ENCODE measurements at regions not wholly inside any gene's neighbourhood (a gene's known extent, or its start where the extent isn't known, plus 50 kb on each side); places are given as distances from the start of the nearest gene placed in this dataset.
A peak's percentile ranks its signal among the peaks of the same experiment; 100 is the strongest.

GRCh38 chr6:40918040-40918651 is 120.9 kb downstream of the UNC5CL start (continued):
- TF ChIP-seq ILF3 (IDR thresholded peaks at IDR 0.05; ENCODE audit: borderline replicate concordance) = no peak
- no peak for TF ChIP-seq PHTF2 (CRISPR knock-in tag; IDR thresholded peaks at IDR 0.05)
- no peak for TF ChIP-seq ILK (tag; IDR thresholded peaks at IDR 0.05; ENCODE audit: borderline replicate concordance, low read depth)
- no peak for TF ChIP-seq SPI1 (IDR thresholded peaks at IDR 0.05; ENCODE audit: borderline replicate concordance, low read depth, low read length)
- TF ChIP-seq NFE2 (IDR thresholded peaks at IDR 0.05; ENCODE audit: low read depth) = no peak
- no peak for TF ChIP-seq MED1 (CRISPR knock-in tag; IDR thresholded peaks at IDR 0.05; ENCODE audit: borderline replicate concordance)

- no TSS peak for BruUV-seq (replicated peaks)
- Histone ChIP-seq H3K4me3 (no peak overlapping the region), H2AFZ (ENCODE audit: low read depth, low read length) (no peak overlapping the region), H3K27ac (ENCODE audit: extremely low read depth, low read depth, low read length) (no peak overlapping the region), H3K9ac (ENCODE audit: insufficient read depth in 1 of 2, low read depth in 2 of 2, low read length in 2 of 2) (no peak overlapping the region), H3K79me2 (ENCODE audit: control insufficient read depth, insufficient read depth, low read length) (no peaks in the 10 kb centered on the region), H3K4me2 (ENCODE audit: insufficient read depth, low read length) (no peak overlapping the region), H3K4me1 (replicated peaks in 1 of 2; ENCODE audit: control insufficient read depth in 2 of 2, insufficient read depth in 2 of 2, low read length in 2 of 2) (no peaks in the 10 kb centered on the region), H3K9me3 (replicated peaks; ENCODE audit: control insufficient read depth, insufficient read depth, low read depth, low read length) (no peaks in the 10 kb centered on the region), H3K9me1 (ENCODE audit: control insufficient read depth, insufficient read depth, low read length) (no peaks in the 10 kb centered on the region), H3K36me3 (ENCODE audit: control insufficient read depth, insufficient read depth, low read length) (no peaks in the 10 kb centered on the region), H3K27me3 (ENCODE audit: control insufficient read depth in 2 of 2, insufficient read depth in 2 of 2, low read length in 2 of 2) (peaks cover 3 to 23% of the 10 kb centered on the region in 2 experiments; a peak in 3 of 5 replicates), H4K20me1 (replicated peaks; ENCODE audit: control insufficient read depth, insufficient read depth, low read length) (no peaks in the 10 kb centered on the region; the same call in 1 of the 2 replicates)
- in situ Hi-C loops (cut with MboI) (no loop called here), intact Hi-C loops (cut with micrococcal nuclease) (no loop called here)
- no peak for ATAC-seq
- no peak for TF ChIP-seq ZKSCAN8 (CRISPR knock-in tag; IDR thresholded peaks at IDR 0.05)
- TF ChIP-seq SPI1 (IDR thresholded peaks at IDR 0.05; ENCODE audit: borderline replicate concordance, low read depth, low read length) = peak; percentile 74
- no peak for TF ChIP-seq GATA2 (CRISPR knock-in tag; IDR thresholded peaks at IDR 0.05)
- CTCF ChIA-PET (ENCODE audit: low intra/inter-chr PET ratio) = no interaction called here
- FAIRE-seq = no peak
- POLR2A ChIA-PET = interaction anchor here (1.3 to 2.0 kb wide), 2 partner anchors 12 to 15 kb away, joined by 4 to 8 read pairs; no protein-coding TSS in a partner anchor
- DNase-seq (ENCODE audit: extremely low read depth in 1 of 4, low spot score in 3 of 4) = no peak
- 2% methylated on average over 3 of the region's 3 CpGs for WGBS (ENCODE audit: insufficient coverage, low coverage, missing lambda C conversion rate)
Observed at GRCh38 chr6:40917603-40918002, 121.4 kb downstream of the UNC5CL start.
